HG03103 (cell line): ENCODE measurements at regions not wholly inside any gene's neighbourhood (a gene's known extent, or its start where the extent isn't known, plus 50 kb on each side); places are given as distances from the start of the nearest gene placed in this dataset.
"Not testable (repeated sequence)": the region's sequence is repeated elsewhere in the genome, so short reads cannot be mapped to it uniquely, and the experiment has no call there.

Experiments
- ATAC-seq: cut with Tn5 transposase; IDR thresholded peaks from one replicate; pipeline ENCODE4 v1.9.1; 2021; ENCODE audit warnings: low read depth; ENCODE audit not compliant: unreplicated experiment

GRCh38 chr6:58307901-58308300 lies 990.5 kb downstream of the PRIM2 start:
- ATAC-seq: not testable (repeated sequence)

GRCh38 chr6:58332108-58332507 lies 1014.7 kb downstream of the PRIM2 start:
- not testable (repeated sequence) for ATAC-seq

GRCh38 chr6:58342287-58342686 lies 1024.9 kb downstream of the PRIM2 start:
- ATAC-seq: not testable (repeated sequence)

GRCh38 chr6:58347534-58347933 lies 1030.1 kb downstream of the PRIM2 start:
- ATAC-seq: not testable (repeated sequence)

GRCh38 chr6:58351619-58352018 lies 1034.2 kb downstream of the PRIM2 start:
- not testable (repeated sequence) for ATAC-seq

- ATAC-seq: not testable (repeated sequence)
Observed at GRCh38 chr6:58358452-58358851, 1041.0 kb downstream of the PRIM2 start.

GRCh38 chr6:58365856-58366255 lies 1048.4 kb downstream of the PRIM2 start:
- ATAC-seq: not testable (repeated sequence)

GRCh38 chr6:58406659-58407058 lies 1089.2 kb downstream of the PRIM2 start:
- ATAC-seq: not testable (repeated sequence)

- no peak for ATAC-seq
Observed at GRCh38 chr6:58419321-58419720, 1101.9 kb downstream of the PRIM2 start.
